Endothelial cell of umbilical vein (primary cell): ENCODE measurements at regions not wholly inside any gene's neighbourhood (a gene's known extent, or its start where the extent isn't known, plus 50 kb on each side); places are given as distances from the start of the nearest gene placed in this dataset.

Experiments
- BruUV-seq: library from RNA; stranded (reverse); fragments of 400-500 nt; replicated peaks from 2 replicates; lab custom pipeline; 2021; lab: Mats Ljungman, UMichigan
- CTCF ChIA-PET: fragments of 300-600, 350-600 bp; sonication (Branson Sonifier 250); formaldehyde crosslinking; loops from one replicate; lab custom pipeline; 2021; ENCODE audit warnings: antibody characterized with exemption, inconsistent platforms; lab: Charles Lee
- POLR2A ChIA-PET: fragments of 300-600, 350-600 bp; sonication (Branson Sonifier 250); formaldehyde crosslinking; loops from one replicate; lab custom pipeline; 2021; ENCODE audit warnings: antibody characterized with exemption, inconsistent platforms; lab: Charles Lee
- DNase-seq: peaks from one replicate; pipeline ENCODE4 v3.0.0-alpha.2; 2011; ENCODE audit warnings: low read depth, low spot score
- FAIRE-seq: peaks from 2 replicates; lab custom pipeline; 2011; peaks lifted over from hg19 to GRCh38; lab: Jason Lieb, UNC
- H2AFZ ChIP-seq: 2 replicates; pipeline ENCODE4 v1.6.0; 2012; ENCODE audit warnings: low read depth, low read length, control low read depth, inconsistent platforms
- H3K27ac ChIP-seq: 2 replicates; pipeline ENCODE4 v1.5.1; 2011; ENCODE audit warnings: low read depth, mild to moderate bottlenecking, control low read depth, low read length, moderate library complexity; ENCODE audit not compliant: insufficient read depth
- H3K27me3 ChIP-seq, 2 experiments: 2 replicates each; pipeline versions ENCODE4 v1.6.0 to v1.6.1; 2011; ENCODE audit warnings: low read length in 2 of 2, mixed read lengths in 1 of 2; ENCODE audit not compliant: control insufficient read depth in 2 of 2, insufficient read depth in 2 of 2
- H3K36me3 ChIP-seq, 2 experiments: 2 replicates in 1 of 2; 3 replicates in 1 of 2; pipeline ENCODE4 v1.5.1; 2011; ENCODE audit warnings: low read length in 2 of 2, mild to moderate bottlenecking in 1 of 2, moderate library complexity in 1 of 2; ENCODE audit not compliant: control insufficient read depth in 2 of 2, insufficient read depth in 2 of 2; ENCODE audit errors: extremely low read depth in 1 of 2
- H3K4me1 ChIP-seq: 3 replicates; pipeline ENCODE4 v1.5.1; 2011; ENCODE audit warnings: mild to moderate bottlenecking, low read length; ENCODE audit not compliant: control insufficient read depth, insufficient read depth; ENCODE audit errors: extremely low read depth
- H3K4me2 ChIP-seq: 2 replicates; pipeline ENCODE4 v1.6.1; 2011; ENCODE audit warnings: low read length, control low read depth, mixed read lengths; ENCODE audit not compliant: insufficient read depth
- H3K4me3 ChIP-seq, 3 experiments: fragments of 200-600 bp in 1 of 3; sonication (generic), shearing (Covaris generic) in 1 of 3; replicated peaks in 1 of 3; 2 replicates each; pipeline ENCODE4 v1.5.1; 2011 to 2016; ENCODE audit warnings: control low read depth in 3 of 3, low read length in 3 of 3, mild to moderate bottlenecking in 2 of 3, inconsistent platforms in 1 of 3, low read depth in 1 of 3, moderate library complexity in 1 of 3; ENCODE audit not compliant: insufficient read depth in 1 of 3
- H3K79me2 ChIP-seq: 2 replicates; pipeline ENCODE4 v1.6.0; 2012; ENCODE audit warnings: low read length, inconsistent platforms; ENCODE audit not compliant: control insufficient read depth, insufficient read depth
- H3K9ac ChIP-seq: replicated peaks from 2 replicates; pipeline ENCODE3; 2011; ENCODE audit warnings: low read length, control low read depth; ENCODE audit not compliant: insufficient read depth; ENCODE audit errors: extremely low read depth
- H3K9me1 ChIP-seq: replicated peaks from 3 replicates; pipeline ENCODE4 v1.6.0; 2011; ENCODE audit warnings: mild to moderate bottlenecking, low read length; ENCODE audit not compliant: control insufficient read depth, insufficient read depth; ENCODE audit errors: extremely low read depth
- H3K9me3 ChIP-seq: replicated peaks from 2 replicates; pipeline ENCODE4 v1.5.1; 2012; ENCODE audit warnings: low read length, inconsistent platforms; ENCODE audit not compliant: control insufficient read depth, insufficient read depth
- H4K20me1 ChIP-seq: replicated peaks from 2 replicates; pipeline ENCODE3; 2011; ENCODE audit warnings: mild to moderate bottlenecking, low read length; ENCODE audit not compliant: control insufficient read depth, insufficient read depth; ENCODE audit errors: extremely low read depth
- CTCF ChIP-seq, 2 donors: IDR thresholded peaks; 1 replicate in 1 of 2; 2 replicates in 1 of 2; pipeline ENCODE4 v1.5.1; 2011; ENCODE audit warnings: low read length in 2 of 2, mild to moderate bottlenecking in 2 of 2, moderate library complexity in 2 of 2, control low read depth in 1 of 2, inconsistent platforms in 1 of 2, low read depth in 1 of 2; ENCODE audit not compliant: insufficient read depth in 1 of 2; ENCODE audit errors: extremely low read depth in 1 of 2
- EZH2 ChIP-seq: IDR thresholded peaks from 2 replicates; pipeline ENCODE4 v1.6.1; 2012; ENCODE audit warnings: borderline replicate concordance, low read depth, mild to moderate bottlenecking, moderate library complexity, low read length, inconsistent platforms; ENCODE audit not compliant: severe bottlenecking
- FOS ChIP-seq: IDR thresholded peaks from 2 replicates; pipeline ENCODE4 v1.6.1; 2011; ENCODE audit warnings: mild to moderate bottlenecking, low read length, moderate library complexity, borderline replicate concordance; ENCODE audit not compliant: insufficient read depth
- GATA2 ChIP-seq: IDR thresholded peaks from 2 replicates; pipeline ENCODE4 v1.7.0; 2011; ENCODE audit warnings: low read depth, mild to moderate bottlenecking, moderate library complexity, mixed read lengths, low read length; ENCODE audit not compliant: insufficient read length, insufficient read depth
- JUN ChIP-seq: IDR thresholded peaks from 2 replicates; pipeline ENCODE4 v1.6.1; 2011; ENCODE audit warnings: borderline replicate concordance, low read depth; ENCODE audit not compliant: insufficient read length, insufficient read depth
- MAX ChIP-seq: IDR thresholded peaks from 2 replicates; pipeline ENCODE4 v1.6.1; 2011; ENCODE audit not compliant: insufficient read depth, insufficient read length
- MYC ChIP-seq: IDR thresholded peaks from one replicate; pipeline ENCODE4 v1.6.1; 2011; ENCODE audit warnings: mild to moderate bottlenecking, low read depth, low read length
- POLR2A ChIP-seq: IDR thresholded peaks from 2 replicates; pipeline ENCODE4 v1.6.1; 2012; ENCODE audit warnings: low read depth, mild to moderate bottlenecking, control low read depth, low read length
- POLR2AphosphoS5 ChIP-seq: IDR thresholded peaks from 2 replicates; pipeline ENCODE4 v1.6.1; 2012; ENCODE audit warnings: low read depth, mild to moderate bottlenecking, control low read depth, low read length, moderate library complexity; ENCODE audit not compliant: insufficient read depth
- dilution Hi-C: fragments of 300-500 bp; cut with MboI; formaldehyde crosslinking; loops from one replicate; pipeline ENCODE4 v1.15.0; 2019; ENCODE audit warnings: low sequenced_read_pairs; ENCODE audit not compliant: extremely low pct_ligation_motif_present
- intact Hi-C: fragments of 100-400 bp; cut with micrococcal nuclease; formaldehyde crosslinking; loops from one replicate; pipeline ENCODE4 v1.10.0; 2022

GRCh38 chr2:41927581-41928264 lies 120.1 kb upstream of the PKDCC start:
- H3K4me1 ChIP-seq = no peaks in the 10 kb centered on the region
- no peaks in the 10 kb centered on the region for H3K79me2 ChIP-seq
- CTCF ChIA-PET = interaction anchor here (1.2 to 1.4 kb wide), 2 partner anchors 120 to 159 kb away, joined by 3 to 4 read pairs; partner anchors contain the start of gene PKDCC
- POLR2A ChIA-PET = no interaction called here
- H3K4me3 ChIP-seq = no peak overlapping the region
- dilution Hi-C loops (no loop called here), intact Hi-C loops (no loop called here)
- FAIRE-seq (no peak), DNase-seq (no peak)
- no peak overlapping the region for H3K4me2 ChIP-seq
- no peak overlapping the region for H3K9ac ChIP-seq
- H3K9me1 ChIP-seq = no peaks in the 10 kb centered on the region
- H4K20me1 ChIP-seq = no peaks in the 10 kb centered on the region
- no peak overlapping the region for H2AFZ ChIP-seq
- H3K27ac ChIP-seq = no peak overlapping the region
- no TSS peak for BruUV-seq
- peaks cover 2 to 5% of the 10 kb centered on the region in 2 experiments for H3K27me3 ChIP-seq
- H3K36me3 ChIP-seq = no peaks in the 10 kb centered on the region
- TF ChIP-seq POLR2AphosphoS5 (no peak), EZH2 (no peak), FOS (no peak), GATA2 (no peak), MYC (no peak), POLR2A (no peak), MAX (no peak), CTCF (IDR thresholded peaks at IDR 0.05; ENCODE audit: extremely low read depth in 1 of 2, insufficient read depth in 1 of 2, low read depth in 1 of 2, low read length in 2 of 2) (no peak), JUN (no peak)
- no peaks in the 10 kb centered on the region for H3K9me3 ChIP-seq
